Gastroesophageal sphincter (tissue), 3 donors: ENCODE measurements at regions not wholly inside any gene's neighbourhood (a gene's known extent, or its start where the extent isn't known, plus 50 kb on each side); places are given as distances from the start of the nearest gene placed in this dataset.

Source experiments
- CTCF ChIP-seq, 4 experiments: fragments of 200-600 bp in 2 of 4; fragments of 450-650 bp in 2 of 4; sonication (generic) in 1 of 4; IDR thresholded peaks; one replicate each; pipeline ENCODE4 v1.5.1; 2017 to 2019; ENCODE audit warnings: antibody characterized with exemption in 4 of 4, mild to moderate bottlenecking in 2 of 4, moderate library complexity in 2 of 4
- POLR2A ChIP-seq, 2 donors: fragments of 450-650 bp; IDR thresholded peaks; one replicate each; pipeline ENCODE4 v1.6.1; 2017; ENCODE audit warnings: antibody characterized with exemption in 2 of 2, mild to moderate bottlenecking in 2 of 2, moderate library complexity in 1 of 2
- POLR2AphosphoS5 ChIP-seq: sonication (generic); formaldehyde crosslinking; IDR thresholded peaks from one replicate; pipeline ENCODE4 v1.6.1; 2017; ENCODE audit warnings: antibody characterized with exemption

- no peak for TF ChIP-seq CTCF (IDR thresholded peaks at IDR 0.05)
- TF ChIP-seq POLR2AphosphoS5: no peak
- no peak for TF ChIP-seq POLR2A (IDR thresholded peaks at IDR 0.05)
These were observed 671.9 kb downstream of the IRS1 start for GRCh38 chr2:226127682-226128081.
